Activated CD4-positive, alpha-beta T cell treated with anti-CD3 and anti-CD28 coated beads, Interleukin-2, amount 10 ng/mL, durations not matched to agents 24 days and 14 days (primary cell): ENCODE measurements at regions not wholly inside any gene's neighbourhood (a gene's known extent, or its start where the extent isn't known, plus 50 kb on each side); places are given as distances from the start of the nearest gene placed in this dataset.

Experiments used
- DNase-seq: peaks from one replicate; pipeline ENCODE4 v3.0.0; 2022
- H3K27ac Mint-ChIP-seq: one replicate; pipeline ENCODE4 v1.8.0; 2022; ENCODE audit warnings: mild to moderate bottlenecking, mixed read lengths
- H3K27me3 Mint-ChIP-seq: one replicate; pipeline ENCODE4 v1.8.0; 2022; ENCODE audit warnings: mixed read lengths
- H3K36me3 Mint-ChIP-seq: one replicate; pipeline ENCODE4 v1.8.0; 2022; ENCODE audit warnings: low read depth, mild to moderate bottlenecking, mixed read lengths
- H3K4me1 Mint-ChIP-seq: one replicate; pipeline ENCODE4 v1.8.0; 2021; ENCODE audit warnings: mixed read lengths
- H3K4me3 Mint-ChIP-seq: one replicate; pipeline ENCODE4 v1.8.0; 2022; ENCODE audit warnings: mild to moderate bottlenecking, moderate library complexity, mixed read lengths
- H3K9me3 Mint-ChIP-seq: one replicate; pipeline ENCODE4 v1.8.0; 2021; ENCODE audit warnings: mixed read lengths
- intact Hi-C: fragments of 100-400 bp; cut with micrococcal nuclease; formaldehyde crosslinking; loops from one replicate; pipeline ENCODE4 v1.15.1; 2023

DNA sequence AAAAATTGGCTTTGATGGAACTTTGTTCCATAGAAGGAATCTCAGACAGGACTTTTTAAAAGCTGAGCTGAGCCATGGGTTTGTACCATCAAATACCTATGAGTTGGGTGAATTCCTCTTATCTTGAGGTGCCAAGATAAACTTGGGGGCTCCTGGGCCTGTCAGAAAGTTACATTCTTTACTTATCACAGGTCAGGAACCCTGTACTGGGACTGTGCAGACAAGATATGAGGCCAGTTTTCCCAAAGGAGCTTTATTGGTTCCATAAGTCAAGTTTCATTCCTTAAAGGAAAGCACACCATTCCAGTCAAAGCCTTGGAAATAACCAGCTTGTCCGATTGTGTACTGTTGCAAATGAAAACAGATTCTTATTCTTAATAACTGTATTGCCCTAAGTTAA is 72.4 kb upstream of the PACRGL start:
- peaks cover 2% of the 10 kb centered on the region for H3K27me3 Mint-ChIP-seq
- H3K36me3 Mint-ChIP-seq = no peaks in the 10 kb centered on the region
- intact Hi-C loops = no loop called here
- DNase-seq = no peak
- no peak overlapping the region for H3K4me3 Mint-ChIP-seq
- no peak overlapping the region for H3K27ac Mint-ChIP-seq
- no peaks in the 10 kb centered on the region for H3K4me1 Mint-ChIP-seq
- no peaks in the 10 kb centered on the region for H3K9me3 Mint-ChIP-seq

DNA sequence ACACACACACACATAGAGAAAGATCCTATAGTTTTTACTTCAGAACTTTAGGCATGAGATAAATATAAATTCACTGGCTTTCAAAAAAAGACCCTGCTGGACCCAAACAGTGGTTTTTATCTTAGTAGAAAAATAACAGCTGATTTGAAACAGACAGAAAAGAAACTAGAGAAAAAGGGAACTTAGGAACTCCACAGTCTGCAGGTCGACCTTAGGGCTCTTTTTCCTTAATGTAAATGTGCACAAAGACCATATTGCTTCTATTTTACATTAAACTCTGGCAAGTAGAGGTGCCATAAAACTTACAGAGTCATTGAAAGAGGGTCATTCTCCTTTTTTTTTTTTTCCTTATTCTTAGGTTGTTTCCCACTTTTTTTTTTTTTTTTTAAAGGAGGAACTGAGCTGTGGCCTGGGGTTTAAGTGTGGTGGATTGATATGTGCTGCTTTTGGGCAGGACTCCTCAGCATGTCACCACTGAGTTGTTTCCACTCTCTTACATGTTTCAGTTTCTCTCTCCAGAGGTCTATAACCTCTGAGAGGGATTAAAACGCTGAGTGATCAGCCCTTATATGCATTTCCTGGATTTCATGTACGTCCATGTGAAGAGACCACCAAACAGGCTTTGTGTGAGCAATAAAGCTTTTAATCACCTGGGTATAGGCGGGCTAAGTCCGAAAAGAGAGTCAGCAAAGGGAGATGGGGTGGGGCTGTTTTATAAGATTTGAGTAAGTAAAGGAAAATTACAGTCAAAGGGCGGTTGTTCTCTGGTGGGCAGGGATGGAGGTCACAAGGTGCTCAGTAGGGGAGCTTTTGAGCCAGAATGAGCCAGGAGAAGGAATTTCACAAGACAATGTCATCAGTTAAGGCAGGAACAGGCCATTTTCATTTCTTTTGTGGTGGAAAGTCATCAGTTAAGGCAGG is 70.8 kb upstream of the PACRGL start:
- DNase-seq = no peak
- Mint-ChIP-seq H3K27ac (no peak overlapping the region), H3K4me1 (no peaks in the 10 kb centered on the region), H3K36me3 (no peaks in the 10 kb centered on the region), H3K4me3 (no peak overlapping the region), H3K9me3 (no peaks in the 10 kb centered on the region), H3K27me3 (peaks cover 2% of the 10 kb centered on the region)
- intact Hi-C loops = no loop called here

DNA sequence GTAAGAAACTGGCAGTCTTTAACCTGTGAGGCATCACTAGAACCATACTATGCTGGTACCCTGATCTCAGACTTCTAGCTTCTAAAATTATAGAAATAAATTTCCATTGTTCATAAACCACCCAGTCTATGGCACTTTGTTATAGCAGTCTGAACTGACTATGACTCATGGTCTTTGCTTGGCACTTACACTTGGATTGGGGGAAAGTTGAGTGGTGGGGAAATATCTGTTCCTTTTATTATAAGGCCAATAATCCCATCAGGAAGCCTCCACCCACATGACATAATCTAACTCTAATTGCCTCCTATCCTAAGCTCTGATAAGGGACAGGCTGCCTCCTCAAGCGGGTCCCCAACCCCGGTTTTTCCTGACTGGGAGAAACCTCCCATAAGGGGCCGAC is 61.4 kb upstream of the PACRGL start:
- intact Hi-C loops = no loop called here
- no peaks in the 10 kb centered on the region for H3K9me3 Mint-ChIP-seq

DNA sequence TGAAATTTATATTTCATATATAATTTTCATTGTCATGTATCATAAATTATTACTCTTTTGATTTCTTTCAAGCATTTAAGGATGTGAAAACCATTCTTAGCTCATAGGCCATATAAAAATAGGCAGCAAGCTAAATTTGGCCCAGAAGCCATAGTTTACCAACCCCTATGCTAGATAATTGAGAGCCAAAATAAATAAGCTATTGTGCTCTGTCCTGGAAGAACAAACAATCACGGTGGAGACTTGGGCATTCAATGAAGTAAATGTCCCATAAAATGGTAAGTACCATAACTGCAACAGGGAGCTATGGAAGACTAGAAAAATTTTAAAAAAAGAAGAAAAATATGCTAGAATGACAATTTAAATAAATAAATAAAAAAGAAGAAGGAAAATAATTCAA is 60.9 kb upstream of the PACRGL start:
- H3K27ac Mint-ChIP-seq = no peak overlapping the region
- H3K4me3 Mint-ChIP-seq = no peak overlapping the region
- H3K9me3 Mint-ChIP-seq = no peaks in the 10 kb centered on the region
- intact Hi-C loops = no loop called here
- H3K4me1 Mint-ChIP-seq = no peaks in the 10 kb centered on the region
- no peak for DNase-seq
- H3K36me3 Mint-ChIP-seq = no peaks in the 10 kb centered on the region
- H3K27me3 Mint-ChIP-seq = peaks cover 3% of the 10 kb centered on the region

More for the DNA sequence above, 61.4 kb upstream of the PACRGL start:
- no peak overlapping the region for H3K4me3 Mint-ChIP-seq
- no peaks in the 10 kb centered on the region for H3K4me1 Mint-ChIP-seq
- no peaks in the 10 kb centered on the region for H3K36me3 Mint-ChIP-seq
- H3K27ac Mint-ChIP-seq = no peak overlapping the region
- peaks cover 3% of the 10 kb centered on the region for H3K27me3 Mint-ChIP-seq
- no peak for DNase-seq

DNA sequence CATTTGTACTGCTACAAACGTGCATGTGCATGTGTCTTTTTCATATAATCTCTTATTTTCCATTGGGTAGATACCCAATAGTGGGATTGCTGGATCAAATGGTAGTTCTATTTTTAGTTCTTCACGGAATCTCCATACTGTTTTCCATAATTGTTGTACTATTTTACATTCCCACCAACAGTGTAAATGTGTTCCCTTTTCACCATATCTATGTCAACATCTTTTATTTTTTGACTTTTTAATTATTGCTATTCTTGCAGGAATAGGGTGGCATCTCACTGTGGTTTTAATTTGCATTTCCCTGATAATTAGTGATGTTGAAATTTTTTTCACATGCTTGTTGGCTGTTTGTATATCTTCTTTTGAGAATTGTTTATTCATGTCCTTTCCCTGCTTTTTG is 59.3 kb upstream of the PACRGL start:
- Mint-ChIP-seq H3K27me3 (peaks cover 3% of the 10 kb centered on the region), H3K9me3 (no peaks in the 10 kb centered on the region), H3K4me3 (no peak overlapping the region), H3K4me1 (no peaks in the 10 kb centered on the region), H3K27ac (no peak overlapping the region), H3K36me3 (no peaks in the 10 kb centered on the region)
- intact Hi-C loops = no loop called here
- no peak for DNase-seq

DNA sequence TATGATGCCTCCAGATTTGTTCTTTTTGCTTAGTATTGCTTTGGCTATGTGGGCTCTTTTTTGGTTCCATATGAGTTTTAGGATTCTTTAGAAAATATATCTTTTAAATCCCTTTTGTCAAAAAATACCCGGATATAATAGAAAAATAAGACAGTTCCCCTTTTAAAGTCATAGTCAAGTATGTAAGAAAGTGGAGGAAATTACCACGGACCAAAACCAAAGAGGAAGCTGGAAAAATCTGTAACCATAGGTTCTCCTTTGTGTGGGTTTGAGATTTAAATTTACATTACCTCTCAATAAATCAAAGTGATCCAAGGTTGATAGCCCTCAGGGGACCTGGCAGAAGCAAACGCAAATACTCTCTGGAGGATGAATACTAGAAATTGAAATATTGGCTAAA is 58.3 kb upstream of the PACRGL start:
- Mint-ChIP-seq H3K27me3 (peaks cover 3% of the 10 kb centered on the region), H3K4me1 (no peaks in the 10 kb centered on the region), H3K27ac (no peak overlapping the region), H3K9me3 (no peaks in the 10 kb centered on the region), H3K36me3 (no peaks in the 10 kb centered on the region), H3K4me3 (no peak overlapping the region)
- intact Hi-C loops = no loop called here
- DNase-seq = no peak

DNA sequence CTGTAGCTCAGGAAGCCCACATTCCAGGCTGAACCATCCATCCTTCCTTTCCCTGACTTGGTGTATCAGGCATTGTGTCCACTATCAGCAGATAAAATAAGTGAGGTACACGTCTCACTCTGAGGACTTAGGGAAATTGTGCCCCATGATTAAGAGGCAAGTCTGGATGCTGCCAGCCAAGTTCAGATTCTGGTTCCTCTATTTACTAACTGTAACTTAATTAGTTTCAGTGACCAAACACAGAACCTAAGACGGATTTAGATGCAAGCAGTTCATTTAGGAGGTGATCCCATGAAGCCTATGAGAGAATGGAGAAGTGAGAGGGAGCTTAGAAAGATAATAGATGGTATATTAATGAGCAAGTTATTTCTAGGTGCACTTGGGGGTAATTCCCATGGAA is 56.6 kb upstream of the PACRGL start:
- Mint-ChIP-seq H3K4me3 (no peak overlapping the region), H3K27me3 (peaks cover 3% of the 10 kb centered on the region), H3K9me3 (no peaks in the 10 kb centered on the region), H3K27ac (no peak overlapping the region), H3K4me1 (no peaks in the 10 kb centered on the region), H3K36me3 (no peaks in the 10 kb centered on the region)
- intact Hi-C loops = no loop called here
- no peak for DNase-seq

DNA sequence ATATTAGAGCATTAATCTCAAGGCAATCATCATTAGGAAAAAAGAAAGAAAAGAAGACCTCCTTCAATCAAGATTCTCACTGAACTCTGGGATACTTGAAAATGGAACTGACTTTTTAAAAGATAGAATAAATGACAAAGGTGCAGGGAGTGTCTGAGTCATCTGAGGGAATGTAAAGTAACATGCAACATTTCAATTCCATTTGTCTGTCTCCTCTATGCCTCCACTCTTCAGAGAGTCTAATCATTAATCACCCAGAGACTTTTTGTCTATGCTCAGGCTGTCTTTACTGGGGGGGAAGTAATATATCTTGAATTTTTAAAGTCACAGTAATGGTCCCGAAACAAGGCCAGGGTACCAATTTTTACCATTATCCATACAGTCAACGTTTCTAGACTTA is 55.0 kb upstream of the PACRGL start:
- Mint-ChIP-seq H3K9me3 (no peaks in the 10 kb centered on the region), H3K27ac (no peak overlapping the region), H3K4me3 (no peak overlapping the region), H3K27me3 (no peaks in the 10 kb centered on the region), H3K4me1 (no peaks in the 10 kb centered on the region), H3K36me3 (no peaks in the 10 kb centered on the region)
- no peak for DNase-seq
- intact Hi-C loops = no loop called here

DNA sequence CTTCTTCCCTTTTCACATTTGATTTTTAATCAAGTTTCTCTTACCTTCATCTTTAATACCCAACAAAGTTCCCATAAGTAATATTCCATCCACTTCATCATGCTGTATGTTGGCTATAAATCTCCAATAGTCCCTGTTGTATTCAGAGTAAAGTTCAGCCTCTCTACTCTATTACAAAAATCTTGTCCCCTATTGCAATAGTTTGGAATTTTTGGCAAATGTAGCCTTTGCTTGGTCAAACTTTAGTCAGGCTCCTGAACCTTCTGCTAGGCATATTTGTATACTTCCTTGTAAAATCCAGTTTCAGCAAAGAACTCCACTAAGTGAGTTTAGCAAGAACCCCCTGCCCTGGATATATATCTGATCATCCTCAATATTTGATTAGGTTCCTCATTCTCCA is 54.0 kb upstream of the PACRGL start:
- Mint-ChIP-seq H3K27me3 (no peaks in the 10 kb centered on the region), H3K27ac (no peak overlapping the region), H3K9me3 (no peaks in the 10 kb centered on the region), H3K4me3 (no peak overlapping the region), H3K4me1 (no peaks in the 10 kb centered on the region), H3K36me3 (no peaks in the 10 kb centered on the region)
- intact Hi-C loops = no loop called here
- DNase-seq = no peak
